Caki2 (cell line): ENCODE measurements at regions not wholly inside any gene's neighbourhood (a gene's known extent, or its start where the extent isn't known, plus 50 kb on each side); places are given as distances from the start of the nearest gene placed in this dataset.
"Not testable (repeated sequence)": the region's sequence is repeated elsewhere in the genome, so short reads cannot be mapped to it uniquely, and the experiment has no call there.

Source experiments
- DNase-seq: peaks from one replicate; pipeline ENCODE4 v3.0.0-alpha.2; 2015; ENCODE audit warnings: low read depth
- in situ Hi-C: cut with HindIII; loops from 2 replicates; pipeline ENCODE4 v1.10.0; 2016; ENCODE audit warnings: low sequenced_read_pairs, low pct_unique_long_range_greater_than_20kb, mixed read lengths

- in situ Hi-C loops = no loop called here
- no peak for DNase-seq
These were observed 299.1 kb downstream of the BCHE start for GRCh38 chr3:165538166-165538565.

DNA sequence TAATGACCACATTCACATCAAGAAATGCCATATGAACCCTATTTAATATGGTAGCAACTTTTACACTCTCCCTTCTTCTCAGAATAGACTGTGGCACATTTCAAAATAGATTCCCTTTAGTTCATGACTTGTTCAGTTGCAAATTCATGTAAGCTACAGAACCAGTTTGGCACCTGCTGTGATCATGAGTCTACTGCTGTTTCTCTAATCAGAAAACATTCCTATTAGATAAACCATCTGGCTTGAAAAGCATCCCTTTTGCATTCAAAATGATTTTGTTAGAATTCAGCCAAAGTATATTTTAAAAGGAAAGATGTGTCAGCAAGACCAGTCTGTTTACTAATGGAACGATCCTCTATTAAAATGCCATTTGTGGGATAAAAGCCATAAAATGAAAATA, 304.4 kb downstream of the BCHE start:
- in situ Hi-C loops = no loop called here
- no peak for DNase-seq

DNA sequence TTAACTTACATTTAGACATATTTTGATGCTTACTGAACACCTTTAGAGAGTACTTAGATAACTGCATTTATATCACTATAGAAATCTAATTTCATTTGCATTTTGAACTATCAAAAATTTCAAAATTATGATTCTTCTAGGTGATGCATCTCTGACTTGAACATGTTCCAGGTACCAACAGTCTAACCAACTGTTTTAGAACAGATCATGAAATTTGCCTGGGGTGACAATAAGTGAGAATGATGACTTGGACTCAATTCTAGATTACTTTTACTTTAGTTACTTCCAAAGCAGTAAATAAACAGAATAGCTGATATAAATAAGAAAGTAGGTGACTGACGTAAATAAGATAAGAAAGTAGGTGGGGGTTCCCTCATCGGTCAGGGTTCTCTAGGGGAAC, 307.8 kb downstream of the BCHE start:
- DNase-seq = no peak
- in situ Hi-C loops = no loop called here

GRCh38 chr3:165526367-165526766, 310.9 kb downstream of the BCHE start:
- in situ Hi-C loops = no loop called here
- no peak for DNase-seq

- DNase-seq = peak; percentile 40
- in situ Hi-C loops = no loop called here
These were observed 313.4 kb downstream of the BCHE start for GRCh38 chr3:165523801-165524200.

DNA sequence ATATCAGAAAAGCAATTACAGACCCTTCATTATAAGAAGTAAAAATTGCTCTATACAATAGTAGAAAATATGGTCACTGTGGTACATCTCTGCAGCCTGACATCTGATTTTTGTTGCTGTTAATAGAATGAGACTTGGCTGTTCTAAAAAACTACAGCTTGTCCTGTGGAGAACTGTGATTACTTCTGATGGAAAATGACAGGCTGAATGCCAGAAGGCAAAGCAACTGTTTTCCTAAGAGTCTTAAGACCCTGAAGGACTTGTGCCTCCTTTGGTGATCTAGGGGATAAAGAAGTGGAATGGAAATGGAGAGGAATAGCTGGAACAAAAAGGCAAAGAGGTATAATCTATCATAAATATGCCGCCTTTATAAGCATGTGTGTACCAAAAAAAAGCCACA, 314.8 kb downstream of the BCHE start:
- in situ Hi-C loops = no loop called here
- DNase-seq = no peak

GRCh38 chr3:165521131-165521871, 315.9 kb downstream of the BCHE start:
- in situ Hi-C loops = no loop called here
- no peak for DNase-seq

DNA sequence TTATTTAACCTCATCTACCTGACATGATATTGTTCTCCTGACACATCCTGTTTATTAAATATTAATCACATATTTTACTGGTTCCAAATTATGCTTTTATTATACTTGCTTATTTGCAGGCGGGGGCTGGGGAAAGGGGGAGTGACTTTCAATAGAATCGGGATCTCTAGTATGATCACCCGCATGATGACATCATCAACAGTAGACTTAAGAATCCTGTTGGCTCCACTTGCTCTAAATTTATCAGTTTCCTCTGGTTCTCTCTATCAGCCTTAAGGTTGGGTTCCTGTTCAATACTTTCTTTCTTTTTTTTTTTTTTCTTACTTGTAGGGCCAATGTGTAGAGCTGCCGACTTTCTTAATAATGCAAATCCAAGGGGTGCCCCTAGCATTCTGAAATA, 317.5 kb downstream of the BCHE start:
- no peak for DNase-seq
- in situ Hi-C loops = no loop called here

DNA sequence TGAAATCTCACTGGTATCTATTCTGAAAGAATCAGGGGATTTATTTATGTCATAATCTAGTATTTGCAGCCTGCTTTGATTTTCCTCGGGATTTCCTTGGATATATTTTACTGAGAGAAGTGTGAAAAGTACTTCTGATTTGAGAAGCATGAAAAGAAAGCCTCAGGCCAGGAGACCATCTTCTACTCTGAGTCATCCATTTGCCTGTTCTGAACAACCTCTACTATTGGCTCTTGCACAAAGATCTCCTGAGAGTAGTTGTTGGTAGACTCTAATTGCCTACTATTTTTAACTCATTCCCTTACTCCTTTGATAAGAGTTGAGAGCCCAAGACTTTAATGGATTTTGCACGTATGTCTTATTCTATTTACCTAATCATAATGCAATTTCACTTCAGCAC, 318.9 kb downstream of the BCHE start:
- no peak for DNase-seq
- in situ Hi-C loops = no loop called here

GRCh38 chr3:165513715-165514701, 317.8 kb upstream of the SLITRK3 start:
- in situ Hi-C loops = no loop called here

GRCh38 chr3:165507576-165507975, 311.4 kb upstream of the SLITRK3 start:
- no peak for DNase-seq
- in situ Hi-C loops = no loop called here

More at GRCh38 chr3:165513715-165514701, 317.8 kb upstream of the SLITRK3 start:
- no peak for DNase-seq

- DNase-seq = no peak
- in situ Hi-C loops = no loop called here
These were observed 310.9 kb upstream of the SLITRK3 start for GRCh38 chr3:165507060-165507459.

DNA sequence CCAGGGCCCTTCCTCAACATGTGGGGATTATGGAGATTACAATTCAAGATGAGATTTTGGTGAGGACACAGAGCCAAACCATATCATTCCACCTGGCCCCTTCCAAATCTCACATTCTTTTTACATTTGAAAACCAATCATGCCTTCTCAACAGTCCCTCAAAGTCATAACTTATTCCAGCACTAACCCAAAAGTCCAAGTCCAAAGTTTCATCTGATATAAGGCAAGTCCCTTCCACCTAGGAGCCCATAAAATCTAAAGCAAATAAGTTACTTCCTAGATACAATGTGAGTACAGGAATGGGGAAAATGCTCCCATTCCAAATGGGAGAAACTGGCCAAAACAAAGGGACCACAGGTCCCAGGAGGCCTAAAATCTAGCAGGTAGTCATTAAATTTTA, 309.5 kb upstream of the SLITRK3 start:
- no peak for DNase-seq
- in situ Hi-C loops = no loop called here

DNA sequence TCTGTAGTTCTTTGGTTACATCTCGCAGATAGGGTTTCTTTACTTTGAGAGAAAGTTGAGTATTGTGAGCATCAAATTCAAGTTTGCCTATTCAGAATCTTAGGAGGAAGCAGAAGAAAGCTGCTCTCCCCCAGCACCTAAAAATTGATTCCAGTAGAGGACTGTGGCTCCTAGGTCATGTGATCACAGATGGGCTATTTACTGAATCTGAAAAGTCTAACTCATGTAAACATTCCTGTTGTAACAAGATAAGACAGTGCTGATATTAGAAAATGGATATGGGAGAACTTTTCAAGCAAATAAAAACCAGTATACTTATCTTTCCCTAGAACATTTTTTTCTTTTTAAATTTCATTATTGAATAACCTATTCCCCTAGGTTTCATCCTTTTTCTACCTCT, 308.4 kb upstream of the SLITRK3 start:
- in situ Hi-C loops = no loop called here
- DNase-seq = no peak

GRCh38 chr3:165503825-165504224, 307.6 kb upstream of the SLITRK3 start:
- no peak for DNase-seq
- in situ Hi-C loops = no loop called here

DNA sequence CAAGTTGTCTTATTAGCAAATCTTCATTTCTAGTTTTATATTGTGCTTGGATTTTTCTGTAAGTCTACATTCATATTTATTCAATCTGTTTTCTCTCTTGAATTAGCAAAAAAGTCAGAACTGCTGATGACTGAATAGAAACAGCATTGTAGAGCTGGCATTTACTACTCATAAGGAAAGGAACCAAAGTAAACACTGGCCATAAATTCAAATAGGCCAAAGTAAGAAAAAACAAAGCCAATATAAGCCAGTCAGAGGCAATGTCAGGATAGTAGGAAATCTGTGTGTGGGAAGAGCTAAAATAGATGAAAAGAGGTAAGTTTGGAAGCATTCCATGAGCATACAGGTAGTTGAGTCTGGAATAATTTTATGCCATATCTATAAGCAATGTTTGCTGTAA, 307.2 kb upstream of the SLITRK3 start:
- no peak for DNase-seq
- in situ Hi-C loops = no loop called here

DNA sequence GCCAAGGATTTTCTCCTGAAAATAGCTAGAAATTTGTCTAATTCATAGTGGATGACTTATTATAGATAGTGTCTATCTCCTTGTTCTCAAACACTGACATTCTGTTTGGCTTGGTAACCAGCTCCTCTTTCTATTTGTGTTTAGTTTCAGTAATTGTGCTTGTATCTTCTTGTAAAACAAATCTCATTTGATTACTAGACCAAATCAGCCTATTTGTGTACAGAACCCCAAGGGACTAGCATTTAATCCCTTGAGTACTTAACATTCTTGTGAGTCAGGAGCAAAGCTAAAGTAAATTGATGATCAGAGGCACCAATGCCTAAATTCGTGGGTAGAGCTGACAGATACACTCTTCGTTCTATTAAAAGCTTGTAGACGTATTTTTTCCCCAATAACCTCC, 306.5 kb upstream of the SLITRK3 start:
- in situ Hi-C loops = no loop called here
- no peak for DNase-seq

- DNase-seq, in situ Hi-C loops: not testable (repeated sequence)
These were observed 302.6 kb upstream of the SLITRK3 start for GRCh38 chr3:165498742-165499141.

DNA sequence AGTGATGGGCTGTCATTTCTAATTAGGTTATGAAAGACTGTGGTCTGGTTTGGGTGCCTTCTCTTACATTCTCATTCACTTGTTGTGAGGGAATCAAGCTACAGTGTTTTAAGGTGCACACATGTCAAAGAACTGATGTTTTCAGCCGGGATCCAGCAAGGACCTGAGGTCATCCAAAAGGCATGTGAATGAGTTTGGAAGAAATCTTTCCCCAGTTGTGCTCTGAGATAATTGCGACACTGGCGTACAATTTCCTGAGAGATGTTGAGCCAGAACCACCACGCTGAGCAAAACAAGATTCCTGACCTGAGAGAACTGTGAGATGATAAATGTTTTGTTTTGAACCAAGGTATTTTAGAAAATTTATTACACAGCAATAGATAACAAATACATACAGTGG, 295.3 kb upstream of the SLITRK3 start:
- in situ Hi-C loops = no loop called here
- no peak for DNase-seq
